Iris pigment epithelial cell (primary cell): ENCODE measurements at regions not wholly inside any gene's neighbourhood (a gene's known extent, or its start where the extent isn't known, plus 50 kb on each side); places are given as distances from the start of the nearest gene placed in this dataset.

ENCODE experiments used
- DNase-seq: peaks from one replicate; pipeline ENCODE4 v3.0.0-alpha.2; 2011; ENCODE audit warnings: low read depth

- DNase-seq, result no peak
Measured at GRCh38 chr13:79825959-79826358, 345.0 kb downstream of the NDFIP2 start.

- no peak for DNase-seq
Measured at GRCh38 chr13:79815041-79815440, 334.1 kb downstream of the NDFIP2 start.

- no peak for DNase-seq
Measured at GRCh38 chr13:79812070-79812850, 331.3 kb downstream of the NDFIP2 start.

- no peak for DNase-seq
Measured at GRCh38 chr13:79811170-79811569, 330.2 kb downstream of the NDFIP2 start.

- peak; percentile 67 for DNase-seq
Measured at GRCh38 chr13:79810669-79811068, 329.7 kb downstream of the NDFIP2 start.

GRCh38 chr13:79810018-79810417 lies 329.1 kb downstream of the NDFIP2 start:
- no peak for DNase-seq

GRCh38 chr13:79808475-79808874 lies 327.5 kb downstream of the NDFIP2 start:
- no peak for DNase-seq

- DNase-seq, result no peak
Measured at GRCh38 chr13:79807554-79807953, 326.6 kb downstream of the NDFIP2 start.

- no peak for DNase-seq
Measured at GRCh38 chr13:79806821-79807220, 325.9 kb downstream of the NDFIP2 start.

- DNase-seq, result no peak
Measured at GRCh38 chr13:79805317-79805716, 324.4 kb downstream of the NDFIP2 start.

- DNase-seq, result no peak
Measured at GRCh38 chr13:79803989-79804388, 323.0 kb downstream of the NDFIP2 start.

GRCh38 chr13:79803296-79803695 lies 322.3 kb downstream of the NDFIP2 start:
- no peak for DNase-seq

GRCh38 chr13:79802389-79803085 lies 321.6 kb downstream of the NDFIP2 start:
- no peak for DNase-seq

GRCh38 chr13:79799059-79799867 lies 318.3 kb downstream of the NDFIP2 start:
- no peak for DNase-seq

- no peak for DNase-seq
Measured at GRCh38 chr13:79796136-79796535, 315.2 kb downstream of the NDFIP2 start.

GRCh38 chr13:79794931-79795330 lies 314.0 kb downstream of the NDFIP2 start:
- DNase-seq, result no peak

- no peak for DNase-seq
Measured at GRCh38 chr13:79792716-79793115, 311.8 kb downstream of the NDFIP2 start.

- DNase-seq, result no peak
Measured at GRCh38 chr13:79791471-79792042, 310.6 kb downstream of the NDFIP2 start.

GRCh38 chr13:79786176-79786575 lies 305.2 kb downstream of the NDFIP2 start:
- DNase-seq, result no peak

GRCh38 chr13:79782541-79783205 lies 301.7 kb downstream of the NDFIP2 start:
- peak; percentile 65 for DNase-seq

GRCh38 chr13:79781829-79782540 lies 301.0 kb downstream of the NDFIP2 start:
- no peak for DNase-seq
